IMR-90 (cell line): ENCODE measurements at regions not wholly inside any gene's neighbourhood (a gene's known extent, or its start where the extent isn't known, plus 50 kb on each side); places are given as distances from the start of the nearest gene placed in this dataset.
A peak's percentile ranks its signal among the peaks of the same experiment; 100 is the strongest.
"Not testable (repeated sequence)": the region's sequence is repeated elsewhere in the genome, so short reads cannot be mapped to it uniquely, and the experiment has no call there.

ENCODE experiments used
- ATAC-seq: fragments of 200-7000 bp; cut with Tn5 transposase; 2 replicates; pipeline ENCODE4 v1.9.1; 2020; ENCODE audit warnings: low read depth, mild to moderate bottlenecking, moderate library complexity
- BruUV-seq: library from RNA; stranded (reverse); fragments of 400-500 nt; replicated peaks from 2 replicates; lab custom pipeline; 2021; lab: Mats Ljungman, UMichigan
- CTCF ChIA-PET: fragments of 300-600 bp; formaldehyde crosslinking; extraction: SDS; loops from one replicate; lab custom pipeline; 2021; ENCODE audit warnings: antibody characterized with exemption; lab: Yijun Ruan, JAX
- POLR2A ChIA-PET: fragments of 300-600 bp; sonication (Branson Sonifier 250); formaldehyde crosslinking; loops from one replicate; lab custom pipeline; 2022; ENCODE audit warnings: antibody characterized with exemption; ENCODE audit not compliant: unreplicated experiment; lab: Charles Lee
- DNase-seq: peaks from one replicate; pipeline ENCODE4 v3.0.0; 2013
- H2AFZ ChIP-seq: replicated peaks from 2 replicates; pipeline ENCODE3; 2013; ENCODE audit warnings: low read length, mild to moderate bottlenecking; ENCODE audit not compliant: poor library complexity
- H2AK5ac ChIP-seq: 2 replicates; pipeline ENCODE4 v1.6.1; 2013; ENCODE audit warnings: low read depth, low read length, inconsistent platforms
- H2AK9ac ChIP-seq: replicated peaks from 2 replicates; pipeline ENCODE3; 2013; ENCODE audit warnings: mild to moderate bottlenecking, low read depth, low read length, moderate library complexity; ENCODE audit not compliant: poor library complexity
- H2BK120ac ChIP-seq: 2 replicates; pipeline ENCODE4 v1.6.1; 2013; ENCODE audit warnings: low read depth, low read length, inconsistent platforms
- H2BK15ac ChIP-seq: 3 replicates; pipeline ENCODE4 v1.6.1; 2013; ENCODE audit warnings: low read depth, low read length, inconsistent platforms
- H2BK20ac ChIP-seq: 2 replicates; pipeline ENCODE4 v1.6.1; 2013; ENCODE audit warnings: low read depth, mild to moderate bottlenecking, inconsistent platforms, low read length, moderate library complexity
- H2BK5ac ChIP-seq: 2 replicates; pipeline ENCODE4 v1.6.1; 2013; ENCODE audit warnings: mild to moderate bottlenecking, low read depth, low read length, inconsistent platforms; ENCODE audit not compliant: poor library complexity, severe bottlenecking
- H3K14ac ChIP-seq: replicated peaks from 2 replicates; pipeline ENCODE4 v1.6.1; 2013; ENCODE audit warnings: low read depth, low read length, inconsistent platforms
- H3K18ac ChIP-seq: 2 replicates; pipeline ENCODE4 v1.6.1; 2013; ENCODE audit warnings: low read depth, low read length, control low read depth
- H3K23ac ChIP-seq: 2 replicates; pipeline ENCODE4 v1.6.1; 2013; ENCODE audit warnings: low read depth, low read length, inconsistent platforms
- H3K27ac ChIP-seq: 2 replicates; pipeline ENCODE4 v1.5.1; 2013; ENCODE audit warnings: mild to moderate bottlenecking, control low read depth, low read length; ENCODE audit not compliant: insufficient read depth
- H3K27me3 ChIP-seq: 2 replicates; pipeline ENCODE4 v1.6.1; 2013; ENCODE audit warnings: low read length; ENCODE audit not compliant: control insufficient read depth, insufficient read depth
- H3K36me3 ChIP-seq: 2 replicates; pipeline ENCODE4 v1.6.1; 2013; ENCODE audit warnings: low read length, mixed read lengths; ENCODE audit not compliant: control insufficient read depth, insufficient read depth
- H3K4ac ChIP-seq: 2 replicates; pipeline ENCODE4 v1.6.1; 2013; ENCODE audit warnings: low read depth, low read length, inconsistent platforms
- H3K4me1 ChIP-seq: 2 replicates; pipeline ENCODE4 v1.6.1; 2013; ENCODE audit warnings: low read length, mixed read lengths; ENCODE audit not compliant: control insufficient read depth, insufficient read depth
- H3K4me2 ChIP-seq: 2 replicates; pipeline ENCODE4 v1.6.1; 2013; ENCODE audit warnings: low read depth, mild to moderate bottlenecking, control low read depth, low read length, moderate library complexity
- H3K4me3 ChIP-seq: 2 replicates; pipeline ENCODE4 v1.5.1; 2013; ENCODE audit warnings: low read depth, mild to moderate bottlenecking, control low read depth, low read length, moderate library complexity; ENCODE audit not compliant: insufficient read depth
- H3K56ac ChIP-seq: 2 replicates; pipeline ENCODE4 v1.6.1; 2013; ENCODE audit warnings: low read length, inconsistent platforms; ENCODE audit not compliant: insufficient read depth; ENCODE audit errors: extremely low read depth
- H3K79me1 ChIP-seq, 2 experiments: 2 replicates each; pipeline ENCODE4 v1.6.1; 2013; ENCODE audit warnings: low read length in 2 of 2, inconsistent platforms in 1 of 2, low read depth in 1 of 2
- H3K9ac ChIP-seq: 2 replicates; pipeline ENCODE4 v1.6.1; 2013; ENCODE audit warnings: low read depth, low read length, control low read depth
- H3K9me1 ChIP-seq: 2 replicates; pipeline ENCODE4 v1.6.1; 2013; ENCODE audit warnings: low read length, inconsistent platforms; ENCODE audit not compliant: insufficient read depth
- H3K9me3 ChIP-seq: 2 replicates; pipeline ENCODE4 v1.6.1; 2013; ENCODE audit warnings: low read length; ENCODE audit not compliant: control insufficient read depth, insufficient read depth
- H4K20me1 ChIP-seq: 2 replicates; pipeline ENCODE4 v1.6.1; 2013; ENCODE audit warnings: low read length, inconsistent platforms; ENCODE audit not compliant: insufficient read depth
- H4K5ac ChIP-seq: 2 replicates; pipeline ENCODE4 v1.6.1; 2013; ENCODE audit warnings: mild to moderate bottlenecking, low read depth, low read length, control low read depth
- H4K8ac ChIP-seq, 2 experiments: 2 replicates each; pipeline ENCODE4 v1.6.1; 2013; ENCODE audit warnings: low read depth in 2 of 2, low read length in 2 of 2, control low read depth in 1 of 2, inconsistent platforms in 1 of 2
- H4K91ac ChIP-seq: 2 replicates; pipeline ENCODE4 v1.6.1; 2013; ENCODE audit warnings: low read depth, low read length, inconsistent platforms; ENCODE audit not compliant: insufficient read depth
- CTCF ChIP-seq: conservative IDR thresholded peaks from 2 replicates; pipeline ENCODE4 v1.5.1; 2012; ENCODE audit warnings: mild to moderate bottlenecking, low read depth, low read length, improper control_type of control experiment
- WGBS, 2 experiments: methylation state at CpG; one replicate each; pipeline versions ENCODE4 v1.1.5 to v1.1.7; 2013; ENCODE audit warnings: missing lambda C conversion rate in 2 of 2; ENCODE audit not compliant: insufficient read length in 1 of 2; ENCODE audit errors: extremely low coverage in 2 of 2; 5-methylcytosine and 5-hydroxymethylcytosine counted together
- dilution Hi-C: fragments of 300-500 bp; cut with HindIII; formaldehyde crosslinking; loops from one replicate; pipeline ENCODE4 v1.14.3; 2018; ENCODE audit warnings: low sequenced_read_pairs; ENCODE audit not compliant: unreplicated experiment
- in situ Hi-C: fragments of 300-500 bp; cut with MboI; formaldehyde crosslinking; loops from 3 replicates; pipeline ENCODE4 v1.14.3; 2019; ENCODE audit warnings: low sequenced_read_pairs, inconsistent platforms, mixed read lengths
- intact Hi-C: fragments of 100-400 bp; cut with micrococcal nuclease; formaldehyde crosslinking; loops from 2 replicates; pipeline ENCODE4 v1.10.0; 2022

GRCh38 chr6:43926634-43927531, 156.9 kb downstream of the VEGFA start (continued):
- no peak; the same call in 1 of the 2 replicates for TF ChIP-seq CTCF

- Histone ChIP-seq H4K5ac (peak overlapping the region; percentile 77; the same call in 1 of the 2 replicates), H2BK120ac (peak overlapping the region; percentile 99), H3K18ac (peak overlapping the region; percentile 60), H3K23ac (peak overlapping the region; percentile 14; the same call in 1 of the 2 replicates), H3K9me1 (peaks cover 18% of the 10 kb centered on the region), H4K8ac (peak overlapping the region; percentile 61 to 84; a peak in 3 of 4 replicates), H2BK20ac (peak overlapping the region; percentile 79), H2AK9ac (peak overlapping the region; percentile 53), H2BK15ac (peak overlapping the region; percentile 72; the same call in 2 of the 3 replicates), H4K91ac (peak overlapping the region; percentile 77), H3K14ac (peak overlapping the region; percentile 77; the same call in 1 of the 2 replicates), H3K27ac (0 out of 2 replicates have a peak overlapping the region, but pooled peaks have one; percentile 7), H2AK5ac (peak overlapping the region; percentile 69), H3K4me1 (peaks cover 26% of the 10 kb centered on the region), H3K4ac (peak overlapping the region; percentile 93)
- intact Hi-C loops, H3K27me3 ChIP-seq, H4K20me1 ChIP-seq, CTCF ChIA-PET, in situ Hi-C loops, H2BK5ac ChIP-seq, BruUV-seq, POLR2A ChIA-PET, H3K4me3 ChIP-seq, ATAC-seq, dilution Hi-C loops, H3K56ac ChIP-seq, H3K9ac ChIP-seq, H3K79me1 ChIP-seq, H3K9me3 ChIP-seq, DNase-seq, H2AFZ ChIP-seq, H3K36me3 ChIP-seq, H3K4me2 ChIP-seq: not testable (repeated sequence)
- no CpG with 5 or more reads among the region's 7 CpGs for WGBS, 2 experiments
Measured at GRCh38 chr6:43925636-43926139, 155.7 kb downstream of the VEGFA start.
